Smooth muscle cell (in vitro differentiated cells): ENCODE measurements at regions not wholly inside any gene's neighbourhood (a gene's known extent, or its start where the extent isn't known, plus 50 kb on each side); places are given as distances from the start of the nearest gene placed in this dataset.
"Not testable (repeated sequence)": the region's sequence is repeated elsewhere in the genome, so short reads cannot be mapped to it uniquely, and the experiment has no call there.

Experiments used
- DNase-seq: peaks from one replicate; lab custom pipeline; 2025; ENCODE audit not compliant: unreplicated experiment; lab: John Stamatoyannopoulos, UW
- H2AFZ ChIP-seq: fragments of 200-600 bp; sonication (generic); 2 replicates; pipeline ENCODE4 v1.6.0; 2016; ENCODE audit warnings: antibody characterized with exemption, low read depth, mild to moderate bottlenecking
- H3F3A ChIP-seq: fragments of 200-600 bp; sonication (generic); 2 replicates; pipeline ENCODE4 v1.6.0; 2017; ENCODE audit warnings: antibody characterized with exemption, low read depth
- H3K27ac ChIP-seq: fragments of 200-600 bp; sonication (generic); 2 replicates; pipeline ENCODE4 v1.5.1; 2016; ENCODE audit warnings: low read depth, mild to moderate bottlenecking
- H3K27me3 ChIP-seq: fragments of 200-600 bp; sonication (generic); 2 replicates; pipeline ENCODE4 v1.6.1; 2016; ENCODE audit warnings: low read depth, mild to moderate bottlenecking
- H3K36me3 ChIP-seq: fragments of 200-600 bp; sonication (generic); 2 replicates; pipeline ENCODE4 v1.5.1; 2016; ENCODE audit warnings: low read depth
- H3K4me1 ChIP-seq: fragments of 200-600 bp; sonication (generic); 2 replicates; pipeline ENCODE4 v1.5.1; 2016; ENCODE audit warnings: low read depth
- H3K4me2 ChIP-seq: fragments of 200-600 bp; sonication (generic); 2 replicates; pipeline ENCODE4 v1.6.0; 2016; ENCODE audit warnings: mild to moderate bottlenecking
- H3K4me3 ChIP-seq: fragments of 200-600 bp; sonication (generic); 2 replicates; pipeline ENCODE4 v1.5.1; 2016; ENCODE audit warnings: mild to moderate bottlenecking
- H3K79me2 ChIP-seq: fragments of 200-600 bp; sonication (generic); 2 replicates; pipeline ENCODE4 v1.6.0; 2016; ENCODE audit warnings: low read depth, mild to moderate bottlenecking
- H3K9ac ChIP-seq: fragments of 200-600 bp; sonication (generic); 2 replicates; pipeline ENCODE4 v1.6.0; 2016; ENCODE audit warnings: low read depth
- H3K9me3 ChIP-seq: fragments of 200-600 bp; sonication (generic); replicated peaks from 2 replicates; pipeline ENCODE4 v1.5.1; 2016; ENCODE audit warnings: low read depth
- H4K20me1 ChIP-seq: fragments of 200-600 bp; sonication (generic); 2 replicates; pipeline ENCODE4 v1.6.0; 2016; ENCODE audit warnings: low read depth
- WGBS: methylation state at CpG from one replicate; pipeline ENCODE4 v1.1.7; 2016; ENCODE audit warnings: low lambda C conversion rate; 5-methylcytosine and 5-hydroxymethylcytosine counted together
- TF ChIP-seq, protein P1 (sequence below): fragments of 200-600 bp; sonication (generic); IDR thresholded peaks from 2 replicates; pipeline ENCODE4 v1.5.1; 2017; ENCODE audit warnings: borderline replicate concordance, mild to moderate bottlenecking, antibody characterized with exemption; ENCODE audit not compliant: insufficient read depth, poor library complexity, severe bottlenecking

- H3K4me3 ChIP-seq: no peak overlapping the region
- DNase-seq: no peak
- H3F3A ChIP-seq: no peaks in the 10 kb centered on the region
- no peaks in the 10 kb centered on the region for H3K9me3 ChIP-seq
- H3K4me2 ChIP-seq: no peak overlapping the region
- H2AFZ ChIP-seq: no peak overlapping the region
- H3K27me3 ChIP-seq: peaks cover under 1% of the 10 kb centered on the region
- no peaks in the 10 kb centered on the region for H3K36me3 ChIP-seq
- no peaks in the 10 kb centered on the region for H3K79me2 ChIP-seq
- no peak overlapping the region for H3K9ac ChIP-seq
- no peak overlapping the region for H3K27ac ChIP-seq
- TF ChIP-seq, protein P1, sequence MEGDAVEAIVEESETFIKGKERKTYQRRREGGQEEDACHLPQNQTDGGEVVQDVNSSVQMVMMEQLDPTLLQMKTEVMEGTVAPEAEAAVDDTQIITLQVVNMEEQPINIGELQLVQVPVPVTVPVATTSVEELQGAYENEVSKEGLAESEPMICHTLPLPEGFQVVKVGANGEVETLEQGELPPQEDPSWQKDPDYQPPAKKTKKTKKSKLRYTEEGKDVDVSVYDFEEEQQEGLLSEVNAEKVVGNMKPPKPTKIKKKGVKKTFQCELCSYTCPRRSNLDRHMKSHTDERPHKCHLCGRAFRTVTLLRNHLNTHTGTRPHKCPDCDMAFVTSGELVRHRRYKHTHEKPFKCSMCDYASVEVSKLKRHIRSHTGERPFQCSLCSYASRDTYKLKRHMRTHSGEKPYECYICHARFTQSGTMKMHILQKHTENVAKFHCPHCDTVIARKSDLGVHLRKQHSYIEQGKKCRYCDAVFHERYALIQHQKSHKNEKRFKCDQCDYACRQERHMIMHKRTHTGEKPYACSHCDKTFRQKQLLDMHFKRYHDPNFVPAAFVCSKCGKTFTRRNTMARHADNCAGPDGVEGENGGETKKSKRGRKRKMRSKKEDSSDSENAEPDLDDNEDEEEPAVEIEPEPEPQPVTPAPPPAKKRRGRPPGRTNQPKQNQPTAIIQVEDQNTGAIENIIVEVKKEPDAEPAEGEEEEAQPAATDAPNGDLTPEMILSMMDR: no peak
- 86% methylated on average over 4 of the region's 4 CpGs for WGBS
- no peaks in the 10 kb centered on the region for H4K20me1 ChIP-seq
- H3K4me1 ChIP-seq: no peaks in the 10 kb centered on the region
These were observed 144.2 kb downstream of the PDCD6IP start for GRCh38 chr3:33942483-33943150.

DNA sequence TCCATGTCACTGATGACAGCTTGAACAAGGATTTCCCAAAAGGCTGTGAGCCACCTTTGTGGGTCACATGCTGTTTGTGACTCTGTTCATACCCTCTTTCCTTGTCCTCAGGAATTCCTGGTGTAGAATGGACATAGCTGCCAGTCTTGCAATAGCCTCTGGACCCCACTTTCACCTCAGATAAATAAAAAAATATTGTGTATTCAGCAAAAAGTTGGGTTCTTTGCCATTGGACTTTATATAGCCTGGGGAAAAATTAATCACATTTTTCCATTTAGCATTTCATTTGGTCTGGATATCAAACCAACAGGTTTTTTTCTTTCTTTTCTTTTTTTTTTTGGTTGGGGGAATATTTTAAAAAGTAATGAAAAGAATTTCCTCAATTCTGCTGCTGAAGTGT is 144.8 kb downstream of the PDCD6IP start:
- DNase-seq: no peak
- peaks cover under 1% of the 10 kb centered on the region for H3K27me3 ChIP-seq
- H3K4me1 ChIP-seq: no peaks in the 10 kb centered on the region
- H3K9me3 ChIP-seq: no peaks in the 10 kb centered on the region
- no peak overlapping the region for H3K27ac ChIP-seq
- H3K4me2 ChIP-seq: no peak overlapping the region
- no peaks in the 10 kb centered on the region for H3F3A ChIP-seq
- H3K4me3 ChIP-seq: no peak overlapping the region
- H3K36me3 ChIP-seq: no peaks in the 10 kb centered on the region
- TF ChIP-seq, protein P1: no peak
- no peak overlapping the region for H2AFZ ChIP-seq
- no peak overlapping the region for H3K9ac ChIP-seq
- H4K20me1 ChIP-seq: no peaks in the 10 kb centered on the region
- no peaks in the 10 kb centered on the region for H3K79me2 ChIP-seq

GRCh38 chr3:33946612-33947011 is 148.2 kb downstream of the PDCD6IP start:
- H3F3A ChIP-seq, H3K4me1 ChIP-seq, H3K9ac ChIP-seq, H3K36me3 ChIP-seq, H3K4me2 ChIP-seq, H2AFZ ChIP-seq, H3K79me2 ChIP-seq, DNase-seq, H3K27ac ChIP-seq, H4K20me1 ChIP-seq, H3K9me3 ChIP-seq, H3K4me3 ChIP-seq: not testable (repeated sequence)
- peaks cover 11% of the 10 kb centered on the region for H3K27me3 ChIP-seq

- H3K36me3 ChIP-seq: no peaks in the 10 kb centered on the region
- H3K4me2 ChIP-seq: no peak overlapping the region
- peaks cover 11% of the 10 kb centered on the region for H3K27me3 ChIP-seq
- no peaks in the 10 kb centered on the region for H4K20me1 ChIP-seq
- H3K4me3 ChIP-seq: no peak overlapping the region
- no peak for DNase-seq
- 88% methylated on average over 4 of the region's 4 CpGs for WGBS
- H3K9me3 ChIP-seq: no peaks in the 10 kb centered on the region
- H2AFZ ChIP-seq: no peak overlapping the region
- H3K4me1 ChIP-seq: no peaks in the 10 kb centered on the region
- no peaks in the 10 kb centered on the region for H3K79me2 ChIP-seq
- no peaks in the 10 kb centered on the region for H3F3A ChIP-seq
- TF ChIP-seq, protein P1: no peak
- no peak overlapping the region for H3K27ac ChIP-seq
- H3K9ac ChIP-seq: no peak overlapping the region
These were observed 149.1 kb downstream of the PDCD6IP start for GRCh38 chr3:33947272-33948195.
